ENCODE measurements at regions not wholly inside any gene's neighbourhood (a gene's known extent, or its start where the extent isn't known, plus 50 kb on each side); places are given as distances from the start of the nearest gene placed in this dataset.

DNA sequence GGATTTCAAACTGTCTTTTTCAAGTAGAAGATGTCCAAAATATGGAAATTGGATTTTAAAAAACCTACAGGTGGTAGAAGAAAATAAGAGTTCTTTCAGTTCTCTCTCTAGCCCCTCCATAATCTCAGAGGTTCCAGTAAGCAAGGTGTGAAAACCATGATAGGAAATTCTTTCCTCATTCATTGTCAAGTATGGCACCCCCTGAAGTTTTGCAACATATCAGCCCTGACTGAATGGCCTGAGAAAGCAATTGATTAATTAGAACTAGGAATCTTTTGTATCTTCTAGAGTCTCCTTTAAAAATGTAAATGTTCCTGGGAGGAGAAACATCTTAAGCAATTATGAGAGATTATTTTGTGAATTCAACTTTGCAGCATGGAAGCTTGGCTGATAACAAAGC lies 198.7 kb upstream of the STXBP5 start:
- DNase-seq (ENCODE audit: low spot score) = no peak
- Histone ChIP-seq H3K9me3 (ENCODE audit: control insufficient read depth in 4 of 4, low read length in 3 of 4) (no peaks in the 10 kb centered on the region), H3K4me3 (ENCODE audit: low read depth in 1 of 3, low read length in 3 of 3) (no peak overlapping the region), H3K9ac (ENCODE audit: low read depth in 1 of 2, low read length in 2 of 2) (no peak overlapping the region), H3K36me3 (ENCODE audit: control insufficient read depth in 4 of 4, insufficient read depth in 3 of 4, low read depth in 1 of 4, low read length in 3 of 4) (no peaks in the 10 kb centered on the region), H3K27me3 (ENCODE audit: control insufficient read depth in 4 of 4, insufficient read depth in 4 of 4, low read length in 3 of 4) (no peaks in the 10 kb centered on the region), H3K27ac (ENCODE audit: low read depth in 1 of 2, low read length in 2 of 2) (no peak overlapping the region), H3K4me1 (ENCODE audit: control insufficient read depth in 4 of 4, insufficient read depth in 4 of 4, low read length in 3 of 4) (no peaks in the 10 kb centered on the region)
- TF ChIP-seq HNF4A (conservative IDR thresholded peaks at IDR 0.05) (no peak), TAF1 (conservative IDR thresholded peaks at IDR 0.05) (no peak)

DNA sequence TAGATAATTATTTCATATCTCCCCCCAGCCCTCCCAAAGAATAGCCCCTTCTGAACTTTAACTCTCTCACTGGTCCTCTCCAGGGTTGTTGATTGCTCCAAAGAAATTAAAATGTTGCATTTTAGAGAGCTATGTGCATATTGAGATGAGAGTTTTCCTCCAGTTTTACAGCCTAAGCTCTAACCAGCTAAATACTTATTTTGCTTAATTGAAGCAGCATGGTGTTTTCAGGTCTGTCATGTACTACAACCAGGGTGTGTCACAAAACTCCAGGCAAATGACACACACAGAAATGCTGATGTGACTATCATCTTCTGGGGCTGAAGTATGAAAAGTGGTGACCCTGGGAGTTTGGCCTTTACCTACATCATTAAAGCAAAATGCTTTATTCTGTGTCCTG lies 196.8 kb upstream of the STXBP5 start:
- H3K9ac ChIP-seq (ENCODE audit: low read depth in 1 of 2, low read length in 2 of 2) = no peak overlapping the region
- no peak for DNase-seq (ENCODE audit: low spot score)
- no peaks in the 10 kb centered on the region for H3K9me3 ChIP-seq (ENCODE audit: control insufficient read depth in 4 of 4, low read length in 3 of 4)
- H3K36me3 ChIP-seq (ENCODE audit: control insufficient read depth in 4 of 4, insufficient read depth in 3 of 4, low read depth in 1 of 4, low read length in 3 of 4) = no peaks in the 10 kb centered on the region
- TF ChIP-seq JUND (IDR thresholded peaks at IDR 0.05) (no peak), FOXA2 (IDR thresholded peaks at IDR 0.05) (no peak), HNF4A (conservative IDR thresholded peaks at IDR 0.05) (no peak), EGR1 (IDR thresholded peaks at IDR 0.05; ENCODE audit: low read depth in 2 of 2) (no peak)
- TF ChIP-seq, protein P1, sequence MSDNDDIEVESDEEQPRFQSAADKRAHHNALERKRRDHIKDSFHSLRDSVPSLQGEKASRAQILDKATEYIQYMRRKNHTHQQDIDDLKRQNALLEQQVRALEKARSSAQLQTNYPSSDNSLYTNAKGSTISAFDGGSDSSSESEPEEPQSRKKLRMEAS (IDR thresholded peaks at IDR 0.05) = no peak
- no peak overlapping the region for H3K27ac ChIP-seq (ENCODE audit: low read depth in 1 of 2, low read length in 2 of 2)
- no peaks in the 10 kb centered on the region for H3K4me1 ChIP-seq (ENCODE audit: control insufficient read depth in 4 of 4, insufficient read depth in 4 of 4, low read length in 3 of 4)
- H3K27me3 ChIP-seq (ENCODE audit: control insufficient read depth in 4 of 4, insufficient read depth in 4 of 4, low read length in 3 of 4) = no peaks in the 10 kb centered on the region
- H3K4me3 ChIP-seq (ENCODE audit: low read depth in 1 of 3, low read length in 3 of 3) = no peak overlapping the region

DNA sequence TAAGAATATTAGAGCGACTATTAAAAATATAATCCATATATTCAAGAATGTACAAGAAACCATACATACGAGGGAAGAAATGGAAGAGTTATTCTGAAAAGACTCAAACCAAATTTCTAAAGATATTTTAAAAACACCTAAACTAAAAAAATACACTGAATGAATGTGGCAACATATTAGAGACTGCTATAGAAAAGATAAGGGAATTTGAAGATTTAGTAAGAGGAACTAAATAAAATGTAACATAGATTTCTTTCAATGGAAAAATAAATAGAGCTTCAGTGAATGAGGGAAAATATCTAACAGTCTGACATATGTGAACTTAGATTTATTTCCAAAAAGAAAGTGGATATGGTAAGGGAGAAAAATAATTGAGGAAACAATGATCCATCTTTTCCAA lies 194.9 kb upstream of the STXBP5 start:
- WGBS = 89% methylated on average over 2 of the region's 2 CpGs
- H3K27me3 ChIP-seq (ENCODE audit: control insufficient read depth in 4 of 4, insufficient read depth in 4 of 4, low read length in 3 of 4) = no peaks in the 10 kb centered on the region
- no peak for DNase-seq (ENCODE audit: low spot score)
- H3K4me3 ChIP-seq (ENCODE audit: low read depth in 1 of 3, low read length in 3 of 3) = no peak overlapping the region
- H3K9ac ChIP-seq (ENCODE audit: low read depth in 1 of 2, low read length in 2 of 2) = no peak overlapping the region
- H3K27ac ChIP-seq (ENCODE audit: low read depth in 1 of 2, low read length in 2 of 2) = no peak overlapping the region
- no peaks in the 10 kb centered on the region for H3K9me3 ChIP-seq (ENCODE audit: control insufficient read depth in 4 of 4, low read length in 3 of 4)
- no peaks in the 10 kb centered on the region for H3K4me1 ChIP-seq (ENCODE audit: control insufficient read depth in 4 of 4, insufficient read depth in 4 of 4, low read length in 3 of 4)
- TF ChIP-seq GABPA (IDR thresholded peaks at IDR 0.05 in 1 of 2, conservative IDR thresholded peaks at IDR 0.05 in 1 of 2) (no peak), SP1 (IDR thresholded peaks at IDR 0.05) (no peak), NR2F2 (IDR thresholded peaks at IDR 0.05) (no peak)
- TF ChIP-seq, protein P2, sequence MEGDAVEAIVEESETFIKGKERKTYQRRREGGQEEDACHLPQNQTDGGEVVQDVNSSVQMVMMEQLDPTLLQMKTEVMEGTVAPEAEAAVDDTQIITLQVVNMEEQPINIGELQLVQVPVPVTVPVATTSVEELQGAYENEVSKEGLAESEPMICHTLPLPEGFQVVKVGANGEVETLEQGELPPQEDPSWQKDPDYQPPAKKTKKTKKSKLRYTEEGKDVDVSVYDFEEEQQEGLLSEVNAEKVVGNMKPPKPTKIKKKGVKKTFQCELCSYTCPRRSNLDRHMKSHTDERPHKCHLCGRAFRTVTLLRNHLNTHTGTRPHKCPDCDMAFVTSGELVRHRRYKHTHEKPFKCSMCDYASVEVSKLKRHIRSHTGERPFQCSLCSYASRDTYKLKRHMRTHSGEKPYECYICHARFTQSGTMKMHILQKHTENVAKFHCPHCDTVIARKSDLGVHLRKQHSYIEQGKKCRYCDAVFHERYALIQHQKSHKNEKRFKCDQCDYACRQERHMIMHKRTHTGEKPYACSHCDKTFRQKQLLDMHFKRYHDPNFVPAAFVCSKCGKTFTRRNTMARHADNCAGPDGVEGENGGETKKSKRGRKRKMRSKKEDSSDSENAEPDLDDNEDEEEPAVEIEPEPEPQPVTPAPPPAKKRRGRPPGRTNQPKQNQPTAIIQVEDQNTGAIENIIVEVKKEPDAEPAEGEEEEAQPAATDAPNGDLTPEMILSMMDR (IDR thresholded peaks at IDR 0.05; ENCODE audit: low read depth, low read length, missing input control) = no peak
- no peaks in the 10 kb centered on the region for H3K36me3 ChIP-seq (ENCODE audit: control insufficient read depth in 4 of 4, insufficient read depth in 3 of 4, low read depth in 1 of 4, low read length in 3 of 4)

DNA sequence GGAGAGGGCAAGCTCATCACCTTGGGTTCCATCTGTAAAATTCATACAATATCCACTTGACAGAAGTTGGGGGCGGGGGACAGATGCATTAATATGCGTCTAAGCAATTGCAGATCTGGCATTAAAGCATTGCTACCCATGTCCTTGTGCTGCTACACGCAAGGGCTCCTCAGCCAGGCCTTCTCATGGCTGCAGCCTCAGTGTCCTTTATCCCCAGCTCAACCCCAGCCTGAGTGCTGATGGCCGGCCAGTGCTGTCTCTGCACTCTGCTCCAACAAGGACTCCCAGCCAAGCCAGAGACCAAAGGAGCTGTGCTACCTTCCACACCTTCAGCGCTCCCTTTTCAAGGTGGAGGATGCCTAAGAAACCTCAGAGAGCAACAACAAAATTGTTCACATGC lies 188.5 kb upstream of the STXBP5 start:
- 96% methylated on average over 5 of the region's 5 CpGs for WGBS

More for the DNA sequence above, 188.5 kb upstream of the STXBP5 start:
- Histone ChIP-seq H3K27me3 (ENCODE audit: control insufficient read depth in 4 of 4, insufficient read depth in 4 of 4, low read length in 3 of 4) (no peaks in the 10 kb centered on the region), H3K9me3 (ENCODE audit: control insufficient read depth in 4 of 4, low read length in 3 of 4) (no peaks in the 10 kb centered on the region), H3K9ac (ENCODE audit: low read depth in 1 of 2, low read length in 2 of 2) (no peak overlapping the region), H3K36me3 (ENCODE audit: control insufficient read depth in 4 of 4, insufficient read depth in 3 of 4, low read depth in 1 of 4, low read length in 3 of 4) (no peaks in the 10 kb centered on the region), H3K4me3 (ENCODE audit: low read depth in 1 of 3, low read length in 3 of 3) (no peak overlapping the region), H3K4me1 (ENCODE audit: control insufficient read depth in 4 of 4, insufficient read depth in 4 of 4, low read length in 3 of 4) (no peaks in the 10 kb centered on the region), H3K27ac (ENCODE audit: low read depth in 1 of 2, low read length in 2 of 2) (no peak overlapping the region)
- DNase-seq (ENCODE audit: low spot score) = no peak
- TF ChIP-seq HNF4G (IDR thresholded peaks at IDR 0.05) = no peak
- TF ChIP-seq, protein P2 (IDR thresholded peaks at IDR 0.05; ENCODE audit: low read depth, low read length, missing input control) = no peak
- TF ChIP-seq, protein P3, sequence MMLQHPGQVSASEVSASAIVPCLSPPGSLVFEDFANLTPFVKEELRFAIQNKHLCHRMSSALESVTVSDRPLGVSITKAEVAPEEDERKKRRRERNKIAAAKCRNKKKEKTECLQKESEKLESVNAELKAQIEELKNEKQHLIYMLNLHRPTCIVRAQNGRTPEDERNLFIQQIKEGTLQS (IDR thresholded peaks at IDR 0.05) = no peak
- no peak for TF ChIP-seq RXRA (IDR thresholded peaks at IDR 0.05)
- no peak for TF ChIP-seq SP1 (IDR thresholded peaks at IDR 0.05)
- TF ChIP-seq HNF4A (conservative IDR thresholded peaks at IDR 0.05) = no peak
- TF ChIP-seq TAF1 (conservative IDR thresholded peaks at IDR 0.05) = no peak
- no peak for TF ChIP-seq FOXA1 (IDR thresholded peaks at IDR 0.05)
- no peak for TF ChIP-seq YY1 (IDR thresholded peaks at IDR 0.05)
